Esophagus squamous epithelium (tissue), 5 donors: ENCODE measurements at regions not wholly inside any gene's neighbourhood (a gene's known extent, or its start where the extent isn't known, plus 50 kb on each side); places are given as distances from the start of the nearest gene placed in this dataset.

Experiments used
- DNase-seq: peaks from one replicate; lab custom pipeline; 2025; lab: John Stamatoyannopoulos, UW
- H3K27ac ChIP-seq, 4 donors: fragments of 200-600 bp; sonication (generic); one replicate each; pipeline ENCODE4 v1.5.1; 2016 to 2019; ENCODE audit warnings: mild to moderate bottlenecking in 1 of 4
- H3K27me3 ChIP-seq, 4 donors: fragments of 200-600 bp; sonication (generic); 1 replicate in 3 of 4; 2 replicates in 1 of 4; pipeline versions ENCODE4 v1.5.1 to v1.6.0; 2017 to 2021; ENCODE audit warnings: antibody characterized with exemption in 1 of 4
- H3K36me3 ChIP-seq, 3 donors: fragments of 200-600 bp; sonication (generic); one replicate each; pipeline ENCODE4 v1.5.1; 2016 to 2019
- H3K4me1 ChIP-seq, 3 donors: fragments of 200-600 bp; sonication (generic); one replicate each; pipeline ENCODE4 v1.5.1; 2017 to 2019
- H3K4me3 ChIP-seq, 4 donors: fragments of 200-600 bp; sonication (generic); 1 replicate in 3 of 4; 2 replicates in 1 of 4; pipeline ENCODE4 v1.5.1; 2016 to 2019; ENCODE audit warnings: mild to moderate bottlenecking in 2 of 4, moderate library complexity in 1 of 4
- H3K9me3 ChIP-seq, 3 donors: fragments of 200-600 bp; sonication (generic); one replicate each; pipeline ENCODE4 v1.5.1; 2016 to 2019
- CTCF ChIP-seq, 6 experiments: fragments of 450-650 bp in 4 of 6; fragments of 200-600 bp in 2 of 6; sonication (generic) in 2 of 6; IDR thresholded peaks; one replicate each; pipeline ENCODE4 v1.5.1; 2016 to 2019; ENCODE audit warnings: antibody characterized with exemption in 6 of 6, mild to moderate bottlenecking in 4 of 6, moderate library complexity in 4 of 6
- POLR2A ChIP-seq, 4 donors: fragments of 450-650 bp; IDR thresholded peaks; one replicate each; pipeline ENCODE4 v1.6.1; 2017; ENCODE audit warnings: antibody characterized with exemption in 4 of 4, mild to moderate bottlenecking in 4 of 4, moderate library complexity in 3 of 4
- WGBS, 2 donors: methylation state at CpG; one replicate each; pipeline ENCODE4 v1.1.5; 2018; 5-methylcytosine and 5-hydroxymethylcytosine counted together
- intact Hi-C: fragments of 100-400 bp; cut with DNase I; formaldehyde crosslinking; loops from one replicate; pipeline ENCODE4 v1.15.0; 2022
- donor health status: DM: yes; HTN: yes; CAD: no.

GRCh38 chr10:131792011-131792651, 108.7 kb upstream of the PPP2R2D start:
- TF ChIP-seq POLR2A (IDR thresholded peaks at IDR 0.05): no peak
- TF ChIP-seq CTCF (IDR thresholded peaks at IDR 0.05): no peak
- Histone ChIP-seq H3K36me3 (no peaks in the 10 kb centered on the region), H3K27me3 (peaks cover 0 to 39% (median 0%) of the 10 kb centered on the region in 4 donors), H3K27ac (no peak overlapping the region), H3K9me3 (peaks cover 0 to 3% (median 0%) of the 10 kb centered on the region in 3 donors), H3K4me3 (no peak overlapping the region), H3K4me1 (no peaks in the 10 kb centered on the region)
- WGBS, 2 donors: 73 to 75% methylated on average over 9 to 10 of the region's 12 CpGs
- DNase-seq: no peak
- intact Hi-C loops: no loop called here

- Histone ChIP-seq H3K27me3 (peaks cover 0 to 44% (median 0%) of the 10 kb centered on the region in 4 donors), H3K9me3 (peaks cover 0 to 10% (median 0%) of the 10 kb centered on the region in 3 donors), H3K36me3 (no peaks in the 10 kb centered on the region), H3K4me1 (no peaks in the 10 kb centered on the region), H3K27ac (no peak overlapping the region), H3K4me3 (no peak overlapping the region)
- no peak for DNase-seq
- TF ChIP-seq CTCF (IDR thresholded peaks at IDR 0.05): no peak
- TF ChIP-seq POLR2A (IDR thresholded peaks at IDR 0.05): no peak
- 76 to 88% methylated on average over 5 to 6 of the region's 7 CpGs for WGBS, 2 donors
- intact Hi-C loops: no loop called here
Observed at GRCh38 chr10:131792809-131793208, 108.0 kb upstream of the PPP2R2D start.

GRCh38 chr10:131795761-131796160, 105.0 kb upstream of the PPP2R2D start:
- Histone ChIP-seq H3K9me3 (peaks cover 0 to 31% (median 11%) of the 10 kb centered on the region in 3 donors), H3K36me3 (no peaks in the 10 kb centered on the region), H3K27ac (no peak overlapping the region), H3K4me1 (no peaks in the 10 kb centered on the region), H3K4me3 (no peak overlapping the region), H3K27me3 (peaks cover 0 to 27% (median 0%) of the 10 kb centered on the region in 4 donors)
- no peak for DNase-seq
- 65 to 81% methylated on average over 2 of the region's 2 CpGs for WGBS, 2 donors
- TF ChIP-seq CTCF (IDR thresholded peaks at IDR 0.05) (no peak), POLR2A (IDR thresholded peaks at IDR 0.05) (no peak)
- intact Hi-C loops: no loop called here

GRCh38 chr10:131797626-131798025, 103.2 kb upstream of the PPP2R2D start:
- TF ChIP-seq CTCF (IDR thresholded peaks at IDR 0.05) (no peak), POLR2A (IDR thresholded peaks at IDR 0.05) (no peak)
- DNase-seq: no peak
- intact Hi-C loops: no loop called here
- H3K4me1 ChIP-seq: no peaks in the 10 kb centered on the region
- H3K27ac ChIP-seq: no peak overlapping the region
- no peaks in the 10 kb centered on the region for H3K36me3 ChIP-seq
- H3K9me3 ChIP-seq: peaks cover 0 to 31% (median 11%) of the 10 kb centered on the region in 3 donors
- peaks cover 0 to 18% (median 0%) of the 10 kb centered on the region in 4 donors for H3K27me3 ChIP-seq
- no peak overlapping the region for H3K4me3 ChIP-seq

GRCh38 chr10:131799429-131799828, 101.4 kb upstream of the PPP2R2D start:
- Histone ChIP-seq H3K4me1 (no peaks in the 10 kb centered on the region), H3K36me3 (no peaks in the 10 kb centered on the region), H3K27me3 (peaks cover 0 to 12% (median 0%) of the 10 kb centered on the region in 4 donors), H3K27ac (no peak overlapping the region), H3K4me3 (no peak overlapping the region), H3K9me3 (peaks cover 0 to 31% (median 11%) of the 10 kb centered on the region in 3 donors)
- intact Hi-C loops: no loop called here
- 19 to 40% methylated on average over 1 of the region's 1 CpG for WGBS, 2 donors
- no peak for DNase-seq
- TF ChIP-seq CTCF (IDR thresholded peaks at IDR 0.05) (no peak), POLR2A (IDR thresholded peaks at IDR 0.05) (no peak)
